ENCODE measurements at regions not wholly inside any gene's neighbourhood (a gene's known extent, or its start where the extent isn't known, plus 50 kb on each side); places are given as distances from the start of the nearest gene placed in this dataset.

DNA sequence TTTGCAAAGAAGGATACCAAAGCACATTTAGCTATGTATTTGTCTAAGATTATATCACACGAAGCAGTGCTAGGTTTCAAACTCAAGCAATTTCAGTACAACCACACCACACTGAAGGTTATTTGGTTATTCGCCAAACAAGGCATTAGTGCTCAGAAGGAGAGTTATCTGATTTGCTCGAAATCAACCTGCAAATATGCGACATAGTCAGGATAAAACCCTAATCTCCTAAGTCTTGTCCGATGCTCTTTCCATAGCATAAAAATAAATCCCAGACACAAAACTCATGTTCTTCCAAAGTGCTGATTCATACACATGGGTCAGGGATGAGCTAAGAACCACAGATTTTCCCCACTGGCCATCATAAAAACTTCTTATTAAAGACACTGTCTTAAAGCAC, 1288.0 kb upstream of the SORCS1 start:
- DNase-seq, result no peak

DNA sequence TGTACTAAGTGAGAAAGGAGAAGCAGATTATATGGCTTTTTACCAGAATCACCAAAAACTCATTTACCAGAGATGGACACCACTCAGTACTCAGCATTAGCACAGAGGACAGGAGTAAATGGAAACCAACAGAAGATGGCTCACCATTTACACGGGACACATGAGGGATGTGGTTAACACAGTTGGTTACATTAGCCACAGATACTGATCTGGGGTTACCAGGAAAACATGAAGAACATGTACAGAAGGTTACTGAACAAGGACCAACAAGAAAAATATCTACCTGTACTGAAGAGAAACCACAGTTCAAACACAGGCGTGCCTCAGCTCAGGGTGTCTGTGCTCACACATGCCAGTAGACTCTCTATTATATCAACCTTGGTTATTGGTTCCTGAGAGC, 1285.8 kb upstream of the SORCS1 start:
- no peak for DNase-seq

DNA sequence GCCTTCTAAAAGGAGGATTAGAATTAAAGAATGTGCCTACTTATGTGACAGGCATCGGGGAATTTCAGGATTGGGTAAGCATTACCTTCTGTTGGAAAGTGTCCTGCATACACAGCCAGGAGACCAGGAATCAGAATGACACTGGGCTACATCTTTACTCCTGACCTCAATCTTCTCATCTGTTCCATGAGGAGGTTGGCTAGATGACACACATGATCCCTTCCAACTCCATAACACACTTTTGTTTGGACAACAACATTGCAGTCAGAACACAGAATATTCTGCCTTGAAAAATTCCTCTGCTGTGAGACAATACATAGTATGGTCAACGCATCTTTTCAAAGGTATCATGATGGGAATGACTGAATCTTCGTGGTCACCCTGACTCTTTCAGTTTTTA, 1281.2 kb upstream of the SORCS1 start:
- DNase-seq, result no peak

DNA sequence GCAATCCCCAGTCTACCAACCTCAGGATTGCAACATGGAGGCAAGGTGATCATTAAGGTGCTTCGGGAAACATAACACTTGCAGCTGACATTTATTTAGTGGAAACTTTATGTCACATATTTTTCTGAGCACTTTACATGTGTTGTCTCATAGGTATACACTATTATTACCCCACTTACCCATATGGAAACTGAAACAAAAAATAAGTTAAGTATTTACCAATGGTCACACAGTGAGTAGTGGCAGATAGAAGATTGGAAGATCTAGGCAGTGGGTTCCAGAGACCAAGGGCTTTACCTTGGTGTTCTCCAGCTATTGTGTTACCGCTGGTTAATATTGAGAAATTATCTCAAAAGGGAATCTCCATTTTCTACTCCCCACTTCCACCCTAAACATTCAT, 1279.1 kb upstream of the SORCS1 start:
- no peak for DNase-seq

DNA sequence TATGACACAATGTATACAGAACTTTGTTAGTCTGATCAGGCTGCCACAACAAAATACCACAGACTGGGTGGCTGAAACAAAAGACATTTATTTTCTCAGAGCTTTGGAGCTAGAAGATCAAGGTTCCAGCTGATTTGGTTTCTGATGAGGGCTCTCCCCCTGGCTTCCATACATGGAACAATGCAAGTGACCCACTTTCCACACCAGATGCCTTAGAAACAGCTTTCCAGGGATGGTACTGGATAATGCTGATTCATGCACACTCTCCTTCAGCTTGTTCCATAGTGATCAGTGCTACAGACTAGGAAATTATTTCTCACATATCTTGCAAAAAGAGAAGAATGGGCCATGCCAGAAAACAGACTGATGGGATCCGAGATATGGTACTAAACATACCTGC, 1274.9 kb upstream of the SORCS1 start:
- no peak for DNase-seq

DNA sequence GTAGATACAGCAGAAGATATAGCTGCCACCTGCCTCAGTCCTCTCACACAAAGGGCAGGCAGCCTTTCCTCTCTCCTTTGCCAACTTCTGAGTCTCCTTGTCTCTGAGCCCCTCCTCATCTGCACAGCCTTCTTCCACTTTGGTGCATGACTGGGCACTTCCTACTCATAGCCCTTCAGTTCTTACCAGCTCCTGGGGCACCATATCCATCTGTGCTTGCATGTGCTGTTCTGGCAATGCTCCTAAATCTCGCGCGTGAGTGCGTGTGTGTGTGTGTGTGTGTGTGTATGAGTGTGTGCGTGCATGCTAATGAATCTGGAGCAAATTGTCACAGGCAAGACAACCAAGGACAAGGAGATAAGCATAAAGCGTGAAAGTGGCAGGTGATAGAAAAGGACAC, 1271.6 kb upstream of the SORCS1 start:
- peak in 1 of 2 experiments; percentile 2 for DNase-seq

DNA sequence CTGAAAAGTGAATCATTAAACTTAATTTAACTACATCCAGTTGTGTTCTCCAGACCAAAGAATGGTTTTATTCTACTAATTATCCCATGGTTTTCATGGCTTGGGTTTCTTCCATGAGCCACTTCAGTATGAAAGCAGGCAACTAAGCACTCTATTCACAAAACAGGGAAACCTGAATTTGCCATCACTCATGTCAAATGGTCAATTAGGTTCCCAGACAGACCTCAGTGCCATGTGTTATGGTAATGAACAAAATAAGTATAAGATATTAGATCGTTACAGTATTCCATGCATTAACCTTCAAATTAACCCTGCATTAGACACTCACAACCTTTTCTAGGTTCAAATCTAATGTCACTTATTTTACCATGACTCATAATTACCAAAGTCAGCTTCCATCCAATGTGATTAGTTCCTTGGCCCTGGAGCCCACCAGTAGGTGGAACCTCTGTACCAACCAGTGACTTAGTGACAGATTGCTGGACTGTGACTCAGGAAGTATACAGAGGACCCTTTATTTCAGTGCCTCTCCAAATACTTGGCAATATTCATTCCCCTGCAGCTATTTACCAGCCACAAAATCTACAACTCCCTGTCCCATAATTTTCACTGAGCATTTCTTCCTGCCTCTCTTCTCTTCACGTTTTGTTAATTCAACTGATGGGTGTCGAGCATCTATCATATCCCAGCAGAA, 1270.2 kb upstream of the SORCS1 start:
- peak in 1 of 2 experiments; percentile 19 for DNase-seq

DNA sequence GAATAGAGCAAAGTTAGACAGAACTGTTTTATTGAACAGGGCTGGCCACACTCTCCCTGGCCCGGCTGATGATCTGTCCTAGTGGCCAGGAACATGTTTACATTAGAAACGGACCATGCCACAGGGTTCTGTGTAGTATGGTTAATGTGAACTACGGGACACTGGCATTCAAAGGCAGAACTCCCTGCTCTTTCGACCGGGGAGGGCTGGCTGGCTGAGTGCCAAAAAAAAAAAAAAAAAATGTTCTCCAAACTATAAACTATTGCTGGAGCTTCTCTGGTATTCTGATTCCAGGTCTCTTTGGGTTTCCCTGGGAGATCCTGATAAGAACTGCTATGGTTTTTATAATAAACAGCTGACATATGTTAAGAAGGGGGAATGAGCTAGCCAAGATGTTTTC, 1262.6 kb upstream of the SORCS1 start:
- DNase-seq, result no peak

DNA sequence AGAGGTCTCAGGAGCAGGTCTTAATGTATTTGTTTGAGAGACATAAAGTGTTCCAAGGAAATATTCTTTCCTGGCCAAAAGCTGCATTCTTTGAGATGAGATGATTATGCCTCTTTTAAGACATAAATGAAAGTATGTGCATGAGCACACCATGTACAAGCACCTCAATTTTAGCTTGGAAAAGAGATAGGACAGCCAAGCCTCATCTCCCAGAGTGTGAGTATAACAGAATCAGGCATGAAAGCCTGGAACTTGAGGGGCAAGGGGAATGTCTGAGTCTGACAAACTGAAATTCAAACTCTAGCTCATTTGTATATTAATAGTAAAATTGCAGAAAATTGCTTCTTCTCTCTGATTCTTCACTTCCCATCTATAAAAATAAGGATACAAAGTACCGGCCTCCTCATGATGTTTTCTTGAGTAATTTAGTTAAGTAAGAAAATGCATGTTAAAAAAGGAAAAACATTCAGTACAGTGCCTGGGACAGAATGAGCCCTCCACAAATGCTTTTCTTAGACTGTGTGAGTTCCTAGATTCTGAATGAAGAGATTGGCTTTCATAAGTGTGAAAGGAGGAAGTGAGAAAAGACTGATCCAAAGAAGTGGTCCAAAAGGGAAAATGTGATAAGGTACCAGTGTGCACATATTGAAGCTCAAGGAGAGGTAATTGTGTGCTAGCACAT, 1260.9 kb upstream of the SORCS1 start:
- DNase-seq, result no peak

DNA sequence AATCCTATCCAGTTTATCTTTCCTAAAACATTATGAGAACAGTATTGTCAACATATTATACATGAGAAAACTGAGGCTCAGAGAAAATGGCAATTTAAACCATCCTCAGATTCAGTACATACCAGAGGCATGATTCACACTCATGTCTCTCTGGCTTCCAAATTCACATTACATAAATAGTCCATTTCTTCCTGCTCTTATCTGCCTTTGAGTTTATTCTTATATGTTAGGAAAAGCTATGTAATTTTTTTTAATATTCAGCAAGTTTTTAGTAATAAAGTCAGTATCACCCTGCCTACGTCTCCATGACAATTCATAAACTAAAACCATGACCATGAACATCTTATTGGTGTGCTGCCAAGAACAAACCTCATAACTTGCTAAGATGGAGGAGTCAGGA, 1260.2 kb upstream of the SORCS1 start:
- no peak for DNase-seq

DNA sequence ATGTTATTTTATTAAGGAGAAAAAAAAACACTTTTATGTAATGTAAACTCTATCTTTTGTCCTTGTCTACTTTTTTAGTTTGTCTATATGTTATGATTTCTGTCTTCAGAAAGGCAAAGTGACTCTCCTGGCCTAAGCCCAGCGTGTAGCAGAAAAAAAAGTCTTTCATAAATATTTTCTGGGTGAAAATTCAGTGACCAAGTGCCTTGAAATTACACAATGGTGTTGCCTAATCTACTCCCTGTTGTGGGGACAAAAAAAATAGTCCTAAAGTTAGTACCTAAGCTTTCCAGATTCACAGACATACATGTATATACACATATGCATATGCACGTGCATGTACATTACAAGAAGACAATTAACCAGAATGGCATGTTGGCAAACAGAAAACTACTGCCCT, 1257.8 kb upstream of the SORCS1 start:
- DNase-seq, result no peak

DNA sequence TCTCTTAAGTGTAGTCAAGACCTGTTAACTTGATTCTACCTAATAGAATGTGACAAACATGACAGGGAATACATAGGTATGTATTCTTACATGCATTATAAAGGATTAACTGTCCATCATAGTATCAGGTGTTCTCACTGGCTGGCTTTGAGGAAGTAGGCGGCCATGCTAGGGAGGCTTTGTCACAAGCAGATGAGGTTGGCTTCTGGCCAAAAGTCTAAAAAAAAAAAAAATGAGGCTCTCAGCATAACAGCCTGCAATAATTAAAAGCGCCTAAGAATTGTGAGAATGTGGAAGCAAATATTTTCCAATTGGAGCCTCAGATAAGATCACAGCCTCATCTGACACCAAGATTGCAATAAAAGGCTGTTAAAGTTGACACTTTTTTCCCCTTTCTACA, 1256.8 kb upstream of the SORCS1 start:
- no peak for DNase-seq

DNA sequence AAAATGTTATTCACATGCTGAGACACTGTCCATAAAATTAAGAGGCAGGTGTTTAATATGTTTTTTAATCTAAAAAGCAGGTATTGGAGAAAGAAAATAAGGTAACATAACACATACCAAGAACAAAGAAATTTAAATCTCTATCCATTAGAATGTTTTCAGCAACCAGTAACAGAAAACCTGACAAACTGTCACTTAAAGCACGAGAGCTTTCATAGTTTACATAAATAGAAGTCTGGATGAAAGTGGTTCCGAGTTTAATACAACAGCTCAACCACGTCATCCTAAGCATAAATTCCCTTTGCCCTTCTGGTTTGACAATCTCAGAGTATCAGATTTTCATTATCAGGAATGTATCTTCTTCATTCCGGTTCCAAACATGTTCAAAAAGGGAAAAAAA, 1249.4 kb upstream of the SORCS1 start:
- no peak for DNase-seq

DNA sequence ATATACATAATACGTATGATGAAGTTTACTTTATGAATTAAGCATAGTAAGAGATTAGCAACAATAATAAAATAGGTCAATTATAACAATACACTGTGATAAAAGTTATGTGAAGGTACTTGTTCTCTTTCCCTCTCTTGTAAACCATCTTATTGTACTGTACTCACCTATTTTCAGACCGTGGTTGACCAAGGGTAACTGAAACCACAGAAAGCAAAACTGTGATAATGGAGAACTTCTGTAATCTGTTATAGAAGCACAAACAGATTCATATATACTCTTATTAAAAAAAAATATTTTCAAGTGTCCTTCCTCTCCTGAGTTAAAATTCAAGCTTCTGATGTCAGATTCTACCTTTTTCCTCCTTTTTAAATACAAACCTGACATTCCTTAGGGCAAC, 1247.8 kb upstream of the SORCS1 start:
- no peak for DNase-seq

DNA sequence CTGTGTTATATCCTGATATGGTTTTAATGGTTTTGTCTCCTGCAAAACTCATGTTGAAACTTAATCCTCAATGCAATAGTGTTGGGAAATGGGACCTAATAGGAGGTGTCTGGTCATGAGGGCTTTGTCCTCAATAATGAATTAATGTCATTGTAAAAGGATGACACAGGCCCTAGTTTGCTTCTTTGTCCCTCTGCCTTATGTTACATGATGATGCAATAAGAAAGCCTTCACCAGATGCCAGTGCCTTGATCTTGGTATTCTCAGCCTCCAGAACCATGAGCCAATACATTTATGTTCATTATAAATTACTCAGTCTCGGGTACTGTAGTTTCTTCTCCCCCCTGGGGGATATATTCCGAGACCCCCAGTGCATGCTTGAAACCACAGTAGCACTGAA, 1247.4 kb upstream of the SORCS1 start:
- DNase-seq, result no peak

DNA sequence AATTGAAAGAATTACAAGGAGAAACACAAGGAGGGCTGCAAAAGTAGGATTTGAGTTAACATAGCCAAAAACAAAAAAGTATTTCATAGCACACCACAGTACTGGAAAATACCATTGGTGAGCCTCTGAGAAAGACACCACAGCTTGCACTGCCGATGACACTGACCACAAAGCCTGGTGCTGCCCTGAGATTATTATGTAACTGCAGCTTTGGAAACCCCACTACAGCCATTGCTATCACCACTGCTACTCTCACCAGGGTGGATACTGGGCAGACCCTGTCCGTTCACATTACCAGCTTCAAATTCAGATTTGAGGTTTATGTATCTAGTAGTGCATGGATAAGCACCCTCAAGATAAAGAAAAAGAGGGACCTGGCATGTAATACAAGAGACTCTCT, 1246.7 kb upstream of the SORCS1 start:
- no peak for DNase-seq

DNA sequence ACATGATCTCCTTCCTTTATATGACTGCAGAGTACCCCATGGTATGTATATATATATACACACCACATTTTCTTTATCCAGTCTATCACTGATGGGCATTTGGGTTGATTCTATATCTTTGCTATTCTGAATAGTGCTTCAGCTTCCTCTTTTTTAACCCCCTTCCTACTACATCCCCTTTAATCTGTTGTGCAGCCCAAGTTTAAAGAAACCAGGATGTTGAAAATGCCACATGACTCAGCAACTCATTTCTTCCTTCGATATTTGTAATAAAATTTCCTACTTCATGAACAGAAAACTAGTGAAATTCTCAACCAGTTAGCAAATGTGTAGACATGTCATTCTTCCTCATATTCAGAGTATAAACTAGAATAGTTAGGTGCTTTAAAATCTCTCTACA, 1245.7 kb upstream of the SORCS1 start:
- no peak for DNase-seq

DNA sequence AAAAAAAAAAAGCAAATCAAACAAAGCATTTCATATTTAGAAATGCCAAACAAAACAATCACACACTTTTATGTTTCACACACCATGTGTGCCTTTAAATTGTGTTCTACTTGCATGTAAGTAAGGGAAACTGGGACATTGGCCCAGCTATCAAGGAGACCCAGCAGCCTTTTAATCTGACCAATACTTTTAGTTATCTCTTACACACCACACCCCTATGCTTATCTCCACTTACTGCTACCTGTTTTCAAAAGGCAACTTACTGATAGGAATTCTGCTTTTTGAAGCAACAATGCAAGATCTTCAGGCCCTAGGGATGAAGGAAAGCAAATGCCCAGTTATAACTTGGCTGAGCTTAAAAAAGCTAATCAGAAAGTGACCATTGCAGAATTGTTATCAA, 1244.8 kb upstream of the SORCS1 start:
- DNase-seq, result no peak

DNA sequence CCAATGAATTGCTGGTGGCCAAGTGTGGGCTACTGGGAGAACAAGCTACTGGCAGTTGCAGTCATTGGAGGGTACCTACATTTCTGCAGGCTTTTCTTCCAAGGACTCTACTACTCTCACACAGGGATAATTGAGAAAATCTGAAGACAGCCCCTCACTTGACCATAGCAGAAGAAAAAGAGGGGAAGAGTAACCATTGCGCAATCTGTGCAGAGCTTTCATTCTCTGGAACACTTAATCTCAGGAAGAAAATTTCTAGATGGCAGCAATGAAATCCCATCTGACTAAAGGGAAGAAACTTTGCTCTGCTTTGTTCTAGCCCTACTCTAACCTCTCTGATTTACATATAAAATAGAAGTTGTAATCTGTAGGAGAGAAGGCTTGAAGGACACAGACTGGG, 1239.6 kb upstream of the SORCS1 start:
- DNase-seq, result no peak

DNA sequence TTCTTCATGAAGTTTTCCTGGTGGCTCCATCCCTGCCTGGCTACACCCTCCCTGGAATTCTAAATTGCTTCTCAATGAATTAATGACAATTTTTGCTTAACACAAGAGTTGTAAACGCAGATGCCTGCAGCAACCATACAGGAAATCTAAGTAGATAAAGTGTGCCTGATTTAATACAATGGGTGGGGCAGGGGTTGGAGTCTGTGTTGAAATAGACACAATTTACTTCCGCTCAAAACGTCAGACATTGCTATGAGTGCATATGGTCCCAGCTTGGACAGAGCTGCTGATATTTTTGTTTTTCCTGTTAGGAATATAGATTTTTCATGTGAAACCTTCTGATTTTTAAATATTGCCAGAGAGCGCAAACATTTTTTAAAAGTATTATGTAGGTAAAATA, 1235.0 kb upstream of the SORCS1 start:
- DNase-seq, result no peak

DNA sequence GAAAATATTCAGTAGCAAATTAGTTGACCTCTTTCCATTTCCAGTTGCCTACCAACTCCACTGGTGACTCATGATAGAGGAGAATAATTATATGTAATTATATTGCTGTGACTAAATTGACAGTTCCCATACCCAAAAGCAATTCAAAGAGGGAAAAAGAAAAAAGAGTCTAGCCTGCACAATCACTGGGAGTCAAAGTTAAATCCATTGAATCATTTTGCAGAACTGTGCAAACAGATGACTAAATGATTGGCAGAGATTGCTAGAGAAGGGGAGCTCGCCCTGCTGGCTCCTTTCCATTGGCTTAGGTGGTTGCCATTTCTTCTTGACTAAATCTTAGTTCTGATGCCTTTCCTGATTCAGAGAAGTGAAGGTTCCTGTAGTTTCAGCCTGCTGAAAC, 1228.6 kb upstream of the SORCS1 start:
- DNase-seq, result peak; percentile 6 to 32

DNA sequence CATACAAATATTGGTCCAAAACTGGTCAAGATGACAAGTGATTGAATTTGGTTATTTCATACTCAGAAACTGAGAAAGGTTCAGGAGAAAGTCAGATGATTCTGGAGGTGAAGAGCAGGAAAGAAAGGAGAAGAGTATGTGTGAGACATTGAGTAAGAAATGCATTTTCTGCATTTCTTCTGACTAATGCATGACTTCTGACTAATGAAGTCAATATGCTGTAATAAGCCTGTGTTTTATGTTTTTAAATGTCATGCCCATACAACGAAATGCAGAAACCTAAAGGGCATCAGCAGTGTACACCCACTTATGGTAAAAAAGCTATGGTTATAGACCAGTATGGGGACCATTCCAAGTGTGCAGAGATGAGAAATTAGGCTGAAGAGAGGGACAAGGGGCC, 1227.8 kb upstream of the SORCS1 start:
- DNase-seq, result no peak

DNA sequence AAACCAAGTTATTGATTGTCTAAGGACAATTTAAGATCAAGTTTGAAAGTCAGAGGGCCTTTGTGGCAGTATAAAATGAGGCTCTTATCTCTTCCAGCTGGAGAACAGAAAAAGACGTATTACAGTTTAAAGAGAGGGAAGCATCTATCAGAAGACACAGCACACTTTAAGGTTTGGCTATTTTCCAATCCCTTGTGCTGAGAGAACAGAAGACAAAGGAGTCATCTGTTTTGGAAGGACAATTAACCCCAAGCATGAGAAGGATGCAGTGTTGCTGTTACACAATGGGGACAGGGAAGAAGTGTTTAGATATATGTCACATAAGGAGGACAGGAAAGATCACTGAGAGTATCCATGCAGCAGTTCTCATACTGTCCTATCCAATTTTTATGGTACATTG, 1224.2 kb upstream of the SORCS1 start:
- no peak for DNase-seq

DNA sequence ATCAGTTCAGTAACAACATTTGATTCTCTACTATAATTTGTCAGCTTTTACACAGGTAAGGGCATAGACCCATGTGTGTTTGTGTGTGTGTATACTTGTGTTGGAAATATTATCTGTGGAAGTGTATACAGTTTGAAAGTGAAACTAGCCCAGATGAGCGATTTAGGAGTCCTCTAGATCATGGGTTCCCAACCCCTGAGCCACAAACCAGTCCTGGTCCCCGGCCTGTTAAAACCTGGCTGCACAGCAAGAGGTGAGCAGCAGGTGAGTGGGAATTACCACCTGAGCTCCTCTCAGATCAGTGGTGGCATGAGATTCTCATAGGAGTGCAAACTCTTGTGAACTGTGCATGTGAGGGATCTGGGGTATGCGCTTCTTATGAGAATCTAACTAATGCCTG, 1221.5 kb upstream of the SORCS1 start:
- DNase-seq, result no peak

DNA sequence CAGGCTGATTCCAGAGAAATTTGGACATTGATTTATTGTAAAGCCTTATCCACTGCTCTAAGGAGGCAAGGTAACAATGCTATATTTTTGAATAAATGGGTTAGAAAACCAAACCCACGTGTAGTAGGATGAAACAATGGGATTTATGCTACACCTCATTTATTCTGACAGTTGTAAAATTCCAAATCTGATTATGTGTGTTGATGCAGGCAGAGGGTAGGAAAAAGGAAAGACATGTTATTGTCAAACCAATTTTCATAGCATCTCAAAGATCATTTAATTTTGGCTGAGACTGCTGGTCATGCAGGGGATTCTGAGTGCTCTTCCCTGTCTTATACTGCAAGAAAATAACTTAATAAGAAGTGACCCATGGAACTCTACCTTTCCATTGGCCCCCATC, 1219.9 kb upstream of the SORCS1 start:
- DNase-seq, result no peak
